Activated T-cell treated with anti-CD3 and anti-CD28 coated beads for 1 hour (primary cell): ENCODE measurements at regions not wholly inside any gene's neighbourhood (a gene's known extent, or its start where the extent isn't known, plus 50 kb on each side); places are given as distances from the start of the nearest gene placed in this dataset.

Experiments
- DNase-seq: peaks from one replicate; pipeline ENCODE4 v3.0.0-alpha.2; 2020; ENCODE audit warnings: low read depth

- DNase-seq, result no peak
Measured at GRCh38 chr10:35743351-35743750, 101.3 kb upstream of the FZD8 start.

- no peak for DNase-seq
Measured at GRCh38 chr10:35739998-35740397, 97.9 kb upstream of the FZD8 start.

- DNase-seq, result no peak
Measured at GRCh38 chr10:35735412-35735811, 93.3 kb upstream of the FZD8 start.

- DNase-seq, result no peak
Measured at GRCh38 chr10:35731828-35732227, 89.7 kb upstream of the FZD8 start.

- no peak for DNase-seq
Measured at GRCh38 chr10:35728341-35728740, 86.2 kb upstream of the FZD8 start.

- DNase-seq, result no peak
Measured at GRCh38 chr10:35726846-35727245, 84.8 kb upstream of the FZD8 start.

GRCh38 chr10:35723992-35724391, 81.9 kb upstream of the FZD8 start:
- DNase-seq, result no peak

GRCh38 chr10:35723059-35723458, 81.0 kb upstream of the FZD8 start:
- DNase-seq, result no peak

GRCh38 chr10:35722636-35723035, 80.5 kb upstream of the FZD8 start:
- DNase-seq, result no peak

GRCh38 chr10:35722226-35722625, 80.1 kb upstream of the FZD8 start:
- no peak for DNase-seq

GRCh38 chr10:35720366-35720765, 78.3 kb upstream of the FZD8 start:
- DNase-seq, result no peak

- DNase-seq, result no peak
Measured at GRCh38 chr10:35716776-35717175, 74.7 kb upstream of the FZD8 start.

- DNase-seq, result no peak
Measured at GRCh38 chr10:35712486-35712885, 70.4 kb upstream of the FZD8 start.

- DNase-seq, result no peak
Measured at GRCh38 chr10:35711615-35712411, 69.7 kb upstream of the FZD8 start.

GRCh38 chr10:35707642-35708425, 65.7 kb upstream of the FZD8 start:
- DNase-seq, result no peak

- DNase-seq, result no peak
Measured at GRCh38 chr10:35706959-35707358, 64.9 kb upstream of the FZD8 start.

- no peak for DNase-seq
Measured at GRCh38 chr10:35705671-35706070, 63.6 kb upstream of the FZD8 start.

- no peak for DNase-seq
Measured at GRCh38 chr10:35705051-35705450, 63.0 kb upstream of the FZD8 start.

- DNase-seq, result no peak
Measured at GRCh38 chr10:35704401-35704800, 62.3 kb upstream of the FZD8 start.

- no peak for DNase-seq
Measured at GRCh38 chr10:35700487-35700882, 58.4 kb upstream of the FZD8 start.

- no peak for DNase-seq
Measured at GRCh38 chr10:35699848-35700486, 57.9 kb upstream of the FZD8 start.

GRCh38 chr10:35696392-35697287, 54.5 kb upstream of the FZD8 start:
- no peak for DNase-seq
